ENCODE measurements at regions not wholly inside any gene's neighbourhood (a gene's known extent, or its start where the extent isn't known, plus 50 kb on each side); places are given as distances from the start of the nearest gene placed in this dataset.
A peak's percentile ranks its signal among the peaks of the same experiment; 100 is the strongest.

DNA sequence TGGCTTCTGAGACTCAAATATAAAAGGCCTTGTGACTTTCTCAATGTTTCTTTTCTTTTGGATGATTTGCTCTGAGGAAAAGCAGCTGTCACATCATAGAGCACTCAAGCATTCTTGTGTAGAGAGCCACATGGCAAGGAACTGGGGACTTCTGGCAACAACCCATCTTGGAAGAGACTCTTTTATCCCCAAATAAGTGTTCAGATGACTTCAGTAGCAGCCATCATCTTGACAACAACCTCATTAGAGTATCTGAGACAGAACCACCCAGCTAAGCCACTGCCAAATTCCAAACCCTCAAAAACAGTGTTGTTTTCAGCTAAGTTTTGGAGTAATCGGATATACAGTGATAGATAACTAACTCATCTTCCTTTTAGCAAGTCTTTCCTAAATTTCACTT is 1431.7 kb upstream of the IGFBP7 start:
- peak overlapping the region; percentile 35; the same call in 1 of the 2 replicates for H2AFZ ChIP-seq
- H3K36me3 ChIP-seq (ENCODE audit: insufficient read depth) = no peaks in the 10 kb centered on the region
- Mint-ChIP-seq H3K27ac (no peak overlapping the region), H3K4me3 (no peak overlapping the region), H3K36me3 (ENCODE audit: low read depth) (0 out of 3 replicates have a peak, but pooled peaks cover 3% of the 10 kb centered on the region), H3K4me1 (no peaks in the 10 kb centered on the region), H3K27me3 (ENCODE audit: insufficient read depth, low read depth, poor library complexity) (no peaks in the 10 kb centered on the region), H3K9me3 (peaks cover 3% of the 10 kb centered on the region; the same call in 2 of the 3 replicates)
- no peaks in the 10 kb centered on the region for H3K79me2 ChIP-seq (replicated peaks; ENCODE audit: insufficient read depth)
- ATAC-seq = no peak
- H3K9me2 ChIP-seq (ENCODE audit: insufficient read depth) = peaks cover 15% of the 10 kb centered on the region; the same call in 1 of the 2 replicates
- H3K27ac ChIP-seq (ENCODE audit: low read depth) = no peak overlapping the region
- H4K20me1 ChIP-seq (replicated peaks; ENCODE audit: insufficient read depth) = no peaks in the 10 kb centered on the region
- no peaks in the 10 kb centered on the region for H3F3A ChIP-seq (replicated peaks; ENCODE audit: low read depth)
- TF ChIP-seq JUNB (IDR thresholded peaks at IDR 0.05; ENCODE audit: unreplicated experiment) = no peak
- TF ChIP-seq, protein P1, sequence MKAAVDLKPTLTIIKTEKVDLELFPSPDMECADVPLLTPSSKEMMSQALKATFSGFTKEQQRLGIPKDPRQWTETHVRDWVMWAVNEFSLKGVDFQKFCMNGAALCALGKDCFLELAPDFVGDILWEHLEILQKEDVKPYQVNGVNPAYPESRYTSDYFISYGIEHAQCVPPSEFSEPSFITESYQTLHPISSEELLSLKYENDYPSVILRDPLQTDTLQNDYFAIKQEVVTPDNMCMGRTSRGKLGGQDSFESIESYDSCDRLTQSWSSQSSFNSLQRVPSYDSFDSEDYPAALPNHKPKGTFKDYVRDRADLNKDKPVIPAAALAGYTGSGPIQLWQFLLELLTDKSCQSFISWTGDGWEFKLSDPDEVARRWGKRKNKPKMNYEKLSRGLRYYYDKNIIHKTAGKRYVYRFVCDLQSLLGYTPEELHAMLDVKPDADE (IDR thresholded peaks at IDR 0.05) = no peak
- no peaks in the 10 kb centered on the region for H3K27me3 ChIP-seq (ENCODE audit: insufficient read depth)
- H3K4me2 ChIP-seq = no peak overlapping the region
- H3K4me3 ChIP-seq = no peak overlapping the region
- DNase-seq (ENCODE audit: low spot score) = no peak
- H3K4me1 ChIP-seq (ENCODE audit: insufficient read depth) = no peaks in the 10 kb centered on the region

DNA sequence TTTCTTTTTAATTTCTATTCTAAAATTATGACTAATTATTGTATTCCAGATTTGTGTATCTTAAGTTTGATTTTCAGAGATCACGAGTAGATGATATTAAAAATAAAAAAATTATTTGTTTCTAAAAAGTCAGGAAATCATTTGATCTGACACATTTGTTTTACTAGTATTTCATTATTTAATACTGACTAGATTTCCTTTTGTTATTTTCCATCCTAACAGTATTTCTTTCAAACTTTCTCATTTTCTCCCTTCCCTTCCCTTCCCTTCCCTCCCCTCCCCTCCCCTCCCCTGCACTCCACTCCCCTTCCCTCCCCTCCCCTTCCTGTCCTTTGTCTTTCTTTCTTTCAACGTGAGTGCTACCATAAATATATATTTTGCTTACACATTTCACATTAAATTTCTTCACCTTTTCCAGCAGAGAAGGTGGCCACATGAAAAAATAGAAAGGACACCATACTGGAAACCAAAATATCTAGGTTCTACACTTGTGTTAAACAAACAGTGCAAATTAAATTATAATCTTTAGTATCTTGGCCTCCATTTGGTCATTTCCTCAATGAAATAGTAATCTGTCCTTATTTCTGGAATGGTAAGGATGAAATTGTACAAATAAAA is 1412.7 kb upstream of the IGFBP7 start:
- Histone ChIP-seq H3K4me1 (ENCODE audit: insufficient read depth) (no peaks in the 10 kb centered on the region), H3K4me2 (no peak overlapping the region), H3K27ac (ENCODE audit: low read depth) (no peak overlapping the region), H3K36me3 (ENCODE audit: insufficient read depth) (no peaks in the 10 kb centered on the region), H2AFZ (no peak overlapping the region), H4K20me1 (replicated peaks; ENCODE audit: insufficient read depth) (no peaks in the 10 kb centered on the region), H3K9me2 (ENCODE audit: insufficient read depth) (peaks cover 3% of the 10 kb centered on the region), H3K4me3 (no peak overlapping the region), H3K79me2 (replicated peaks; ENCODE audit: insufficient read depth) (no peaks in the 10 kb centered on the region), H3K27me3 (ENCODE audit: insufficient read depth) (no peaks in the 10 kb centered on the region), H3F3A (replicated peaks; ENCODE audit: low read depth) (no peaks in the 10 kb centered on the region)
- no peak overlapping the region for H3K4me3 Mint-ChIP-seq
- DNase-seq (ENCODE audit: low spot score) (no peak), ATAC-seq (no peak)
- no peaks in the 10 kb centered on the region for H3K4me1 Mint-ChIP-seq
- no peaks in the 10 kb centered on the region for H3K27me3 Mint-ChIP-seq (ENCODE audit: insufficient read depth, low read depth, poor library complexity)
- no peak overlapping the region for H3K27ac Mint-ChIP-seq
- H3K36me3 Mint-ChIP-seq (ENCODE audit: low read depth) = no peaks in the 10 kb centered on the region
- H3K9me3 Mint-ChIP-seq = no peaks in the 10 kb centered on the region
- TF ChIP-seq, protein P2, sequence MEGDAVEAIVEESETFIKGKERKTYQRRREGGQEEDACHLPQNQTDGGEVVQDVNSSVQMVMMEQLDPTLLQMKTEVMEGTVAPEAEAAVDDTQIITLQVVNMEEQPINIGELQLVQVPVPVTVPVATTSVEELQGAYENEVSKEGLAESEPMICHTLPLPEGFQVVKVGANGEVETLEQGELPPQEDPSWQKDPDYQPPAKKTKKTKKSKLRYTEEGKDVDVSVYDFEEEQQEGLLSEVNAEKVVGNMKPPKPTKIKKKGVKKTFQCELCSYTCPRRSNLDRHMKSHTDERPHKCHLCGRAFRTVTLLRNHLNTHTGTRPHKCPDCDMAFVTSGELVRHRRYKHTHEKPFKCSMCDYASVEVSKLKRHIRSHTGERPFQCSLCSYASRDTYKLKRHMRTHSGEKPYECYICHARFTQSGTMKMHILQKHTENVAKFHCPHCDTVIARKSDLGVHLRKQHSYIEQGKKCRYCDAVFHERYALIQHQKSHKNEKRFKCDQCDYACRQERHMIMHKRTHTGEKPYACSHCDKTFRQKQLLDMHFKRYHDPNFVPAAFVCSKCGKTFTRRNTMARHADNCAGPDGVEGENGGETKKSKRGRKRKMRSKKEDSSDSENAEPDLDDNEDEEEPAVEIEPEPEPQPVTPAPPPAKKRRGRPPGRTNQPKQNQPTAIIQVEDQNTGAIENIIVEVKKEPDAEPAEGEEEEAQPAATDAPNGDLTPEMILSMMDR (conservative IDR thresholded peaks at IDR 0.05; ENCODE audit: low read depth in 2 of 2) = no peak
- TF ChIP-seq, protein P1 (IDR thresholded peaks at IDR 0.05) = no peak
- TF ChIP-seq JUNB (IDR thresholded peaks at IDR 0.05; ENCODE audit: unreplicated experiment) (no peak), CREB1 (CRISPR knock-in tag; IDR thresholded peaks at IDR 0.05; ENCODE audit: low read depth) (no peak), ZNF331 (CRISPR knock-in tag; IDR thresholded peaks at IDR 0.05; ENCODE audit: low read depth) (no peak), STAT1 (IDR thresholded peaks at IDR 0.05; ENCODE audit: unreplicated experiment) (no peak), EZH2 (IDR thresholded peaks at IDR 0.05; ENCODE audit: low read depth, unreplicated experiment) (no peak), ZNF114 (CRISPR knock-in tag; IDR thresholded peaks at IDR 0.05) (no peak), NANOG (IDR thresholded peaks at IDR 0.05; ENCODE audit: borderline replicate concordance) (no peak)
- TF ChIP-seq, protein P3, sequence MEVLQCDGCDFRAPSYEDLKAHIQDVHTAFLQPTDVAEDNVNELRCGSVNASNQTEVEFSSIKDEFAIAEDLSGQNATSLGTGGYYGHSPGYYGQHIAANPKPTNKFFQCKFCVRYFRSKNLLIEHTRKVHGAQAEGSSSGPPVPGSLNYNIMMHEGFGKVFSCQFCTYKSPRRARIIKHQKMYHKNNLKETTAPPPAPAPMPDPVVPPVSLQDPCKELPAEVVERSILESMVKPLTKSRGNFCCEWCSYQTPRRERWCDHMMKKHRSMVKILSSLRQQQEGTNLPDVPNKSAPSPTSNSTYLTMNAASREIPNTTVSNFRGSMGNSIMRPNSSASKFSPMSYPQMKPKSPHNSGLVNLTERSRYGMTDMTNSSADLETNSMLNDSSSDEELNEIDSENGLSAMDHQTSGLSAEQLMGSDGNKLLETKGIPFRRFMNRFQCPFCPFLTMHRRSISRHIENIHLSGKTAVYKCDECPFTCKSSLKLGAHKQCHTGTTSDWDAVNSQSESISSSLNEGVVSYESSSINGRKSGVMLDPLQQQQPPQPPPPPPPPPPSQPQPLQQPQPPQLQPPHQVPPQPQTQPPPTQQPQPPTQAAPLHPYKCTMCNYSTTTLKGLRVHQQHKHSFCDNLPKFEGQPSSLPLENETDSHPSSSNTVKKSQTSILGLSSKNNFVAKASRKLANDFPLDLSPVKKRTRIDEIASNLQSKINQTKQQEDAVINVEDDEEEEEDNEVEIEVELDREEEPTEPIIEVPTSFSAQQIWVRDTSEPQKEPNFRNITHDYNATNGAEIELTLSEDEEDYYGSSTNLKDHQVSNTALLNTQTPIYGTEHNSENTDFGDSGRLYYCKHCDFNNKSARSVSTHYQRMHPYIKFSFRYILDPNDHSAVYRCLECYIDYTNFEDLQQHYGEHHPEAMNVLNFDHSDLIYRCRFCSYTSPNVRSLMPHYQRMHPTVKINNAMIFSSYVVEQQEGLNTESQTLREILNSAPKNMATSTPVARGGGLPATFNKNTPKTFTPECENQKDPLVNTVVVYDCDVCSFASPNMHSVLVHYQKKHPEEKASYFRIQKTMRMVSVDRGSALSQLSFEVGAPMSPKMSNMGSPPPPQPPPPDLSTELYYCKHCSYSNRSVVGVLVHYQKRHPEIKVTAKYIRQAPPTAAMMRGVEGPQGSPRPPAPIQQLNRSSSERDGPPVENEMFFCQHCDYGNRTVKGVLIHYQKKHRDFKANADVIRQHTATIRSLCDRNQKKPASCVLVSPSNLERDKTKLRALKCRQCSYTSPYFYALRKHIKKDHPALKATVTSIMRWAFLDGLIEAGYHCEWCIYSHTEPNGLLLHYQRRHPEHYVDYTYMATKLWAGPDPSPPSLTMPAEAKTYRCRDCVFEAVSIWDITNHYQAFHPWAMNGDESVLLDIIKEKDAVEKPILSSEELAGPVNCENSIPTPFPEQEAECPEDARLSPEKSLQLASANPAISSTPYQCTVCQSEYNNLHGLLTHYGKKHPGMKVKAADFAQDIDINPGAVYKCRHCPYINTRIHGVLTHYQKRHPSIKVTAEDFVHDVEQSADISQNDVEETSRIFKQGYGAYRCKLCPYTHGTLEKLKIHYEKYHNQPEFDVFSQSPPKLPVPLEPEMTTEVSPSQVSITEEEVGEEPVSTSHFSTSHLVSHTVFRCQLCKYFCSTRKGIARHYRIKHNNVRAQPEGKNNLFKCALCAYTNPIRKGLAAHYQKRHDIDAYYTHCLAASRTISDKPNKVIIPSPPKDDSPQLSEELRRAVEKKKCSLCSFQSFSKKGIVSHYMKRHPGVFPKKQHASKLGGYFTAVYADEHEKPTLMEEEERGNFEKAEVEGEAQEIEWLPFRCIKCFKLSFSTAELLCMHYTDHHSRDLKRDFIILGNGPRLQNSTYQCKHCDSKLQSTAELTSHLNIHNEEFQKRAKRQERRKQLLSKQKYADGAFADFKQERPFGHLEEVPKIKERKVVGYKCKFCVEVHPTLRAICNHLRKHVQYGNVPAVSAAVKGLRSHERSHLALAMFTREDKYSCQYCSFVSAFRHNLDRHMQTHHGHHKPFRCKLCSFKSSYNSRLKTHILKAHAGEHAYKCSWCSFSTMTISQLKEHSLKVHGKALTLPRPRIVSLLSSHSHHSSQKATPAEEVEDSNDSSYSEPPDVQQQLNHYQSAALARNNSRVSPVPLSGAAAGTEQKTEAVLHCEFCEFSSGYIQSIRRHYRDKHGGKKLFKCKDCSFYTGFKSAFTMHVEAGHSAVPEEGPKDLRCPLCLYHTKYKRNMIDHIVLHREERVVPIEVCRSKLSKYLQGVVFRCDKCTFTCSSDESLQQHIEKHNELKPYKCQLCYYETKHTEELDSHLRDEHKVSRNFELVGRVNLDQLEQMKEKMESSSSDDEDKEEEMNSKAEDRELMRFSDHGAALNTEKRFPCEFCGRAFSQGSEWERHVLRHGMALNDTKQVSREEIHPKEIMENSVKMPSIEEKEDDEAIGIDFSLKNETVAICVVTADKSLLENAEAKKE (CRISPR knock-in tag; IDR thresholded peaks at IDR 0.05) = no peak

Data from GM23338 (cell line).